ENCODE measurements at regions not wholly inside any gene's neighbourhood (a gene's known extent, or its start where the extent isn't known, plus 50 kb on each side); places are given as distances from the start of the nearest gene placed in this dataset.

- H3K27me3 Mint-ChIP-seq (ENCODE audit: low read depth): no peaks in the 10 kb centered on the region
- intact Hi-C loops (cut with micrococcal nuclease): loop anchor here (1.0 kb wide), 1 partner anchor 33 kb away; no protein-coding TSS in a partner anchor
- H3K27ac Mint-ChIP-seq: peak overlapping the region; percentile 36
- H3K4me3 Mint-ChIP-seq (ENCODE audit: low read depth): no peak overlapping the region
- DNase-seq (ENCODE audit: low spot score): no peak
- H3K36me3 Mint-ChIP-seq (ENCODE audit: low read depth): no peaks in the 10 kb centered on the region
- no peaks in the 10 kb centered on the region for H3K9me3 Mint-ChIP-seq
- H3K4me1 Mint-ChIP-seq (ENCODE audit: low read depth): peaks cover 8% of the 10 kb centered on the region
Observed at GRCh38 chr7:136064627-136065237, 87.6 kb upstream of the MTPN start.

GRCh38 chr7:136064081-136064480, 86.9 kb upstream of the MTPN start:
- intact Hi-C loops (cut with micrococcal nuclease): loop anchor here (1.0 kb wide), 1 partner anchor 33 kb away; no protein-coding TSS in a partner anchor
- H3K9me3 Mint-ChIP-seq: no peaks in the 10 kb centered on the region
- peak overlapping the region; percentile 36 for H3K27ac Mint-ChIP-seq
- H3K36me3 Mint-ChIP-seq (ENCODE audit: low read depth): no peaks in the 10 kb centered on the region
- H3K27me3 Mint-ChIP-seq (ENCODE audit: low read depth): no peaks in the 10 kb centered on the region
- peaks cover 8% of the 10 kb centered on the region for H3K4me1 Mint-ChIP-seq (ENCODE audit: low read depth)
- H3K4me3 Mint-ChIP-seq (ENCODE audit: low read depth): no peak overlapping the region
- no peak for DNase-seq (ENCODE audit: low spot score)

GRCh38 chr7:136063326-136063666, 86.1 kb upstream of the MTPN start:
- H3K4me3 Mint-ChIP-seq (ENCODE audit: low read depth): no peak overlapping the region
- no peaks in the 10 kb centered on the region for H3K27me3 Mint-ChIP-seq (ENCODE audit: low read depth)
- peaks cover 8% of the 10 kb centered on the region for H3K4me1 Mint-ChIP-seq (ENCODE audit: low read depth)
- H3K27ac Mint-ChIP-seq: no peak overlapping the region
- H3K9me3 Mint-ChIP-seq: no peaks in the 10 kb centered on the region
- H3K36me3 Mint-ChIP-seq (ENCODE audit: low read depth): no peaks in the 10 kb centered on the region
- intact Hi-C loops (cut with micrococcal nuclease): no loop called here
- DNase-seq (ENCODE audit: low spot score): no peak

- peaks cover 8% of the 10 kb centered on the region for H3K4me1 Mint-ChIP-seq (ENCODE audit: low read depth)
- intact Hi-C loops (cut with micrococcal nuclease): no loop called here
- H3K27ac Mint-ChIP-seq: no peak overlapping the region
- H3K27me3 Mint-ChIP-seq (ENCODE audit: low read depth): no peaks in the 10 kb centered on the region
- H3K4me3 Mint-ChIP-seq (ENCODE audit: low read depth): no peak overlapping the region
- no peaks in the 10 kb centered on the region for H3K36me3 Mint-ChIP-seq (ENCODE audit: low read depth)
- H3K9me3 Mint-ChIP-seq: no peaks in the 10 kb centered on the region
- no peak for DNase-seq (ENCODE audit: low spot score)
Observed at GRCh38 chr7:136062625-136063325, 85.6 kb upstream of the MTPN start.

- H3K4me3 Mint-ChIP-seq (ENCODE audit: low read depth): no peak overlapping the region
- no peaks in the 10 kb centered on the region for H3K9me3 Mint-ChIP-seq
- H3K27ac Mint-ChIP-seq: no peak overlapping the region
- intact Hi-C loops (cut with micrococcal nuclease): no loop called here
- H3K27me3 Mint-ChIP-seq (ENCODE audit: low read depth): no peaks in the 10 kb centered on the region
- DNase-seq (ENCODE audit: low spot score): no peak
- no peaks in the 10 kb centered on the region for H3K36me3 Mint-ChIP-seq (ENCODE audit: low read depth)
- peaks cover 8% of the 10 kb centered on the region for H3K4me1 Mint-ChIP-seq (ENCODE audit: low read depth)
Observed at GRCh38 chr7:136061433-136061832, 84.3 kb upstream of the MTPN start.

- intact Hi-C loops (cut with micrococcal nuclease): no loop called here
- H3K9me3 Mint-ChIP-seq: no peaks in the 10 kb centered on the region
Observed at GRCh38 chr7:136058546-136058945, 81.4 kb upstream of the MTPN start.

GRCh38 chr7:136057509-136057908, 80.3 kb upstream of the MTPN start:
- Mint-ChIP-seq H3K27me3 (ENCODE audit: low read depth) (no peaks in the 10 kb centered on the region), H3K9me3 (no peaks in the 10 kb centered on the region), H3K4me1 (ENCODE audit: low read depth) (no peaks in the 10 kb centered on the region), H3K4me3 (ENCODE audit: low read depth) (no peak overlapping the region), H3K27ac (no peak overlapping the region), H3K36me3 (ENCODE audit: low read depth) (no peaks in the 10 kb centered on the region)
- intact Hi-C loops (cut with micrococcal nuclease): no loop called here
- DNase-seq (ENCODE audit: low spot score): no peak

More at GRCh38 chr7:136058546-136058945, 81.4 kb upstream of the MTPN start:
- DNase-seq (ENCODE audit: low spot score): no peak
- no peak overlapping the region for H3K4me3 Mint-ChIP-seq (ENCODE audit: low read depth)
- H3K4me1 Mint-ChIP-seq (ENCODE audit: low read depth): no peaks in the 10 kb centered on the region
- no peaks in the 10 kb centered on the region for H3K27me3 Mint-ChIP-seq (ENCODE audit: low read depth)
- H3K27ac Mint-ChIP-seq: no peak overlapping the region
- no peaks in the 10 kb centered on the region for H3K36me3 Mint-ChIP-seq (ENCODE audit: low read depth)

GRCh38 chr7:136056651-136057231, 79.6 kb upstream of the MTPN start:
- no peaks in the 10 kb centered on the region for H3K9me3 Mint-ChIP-seq
- H3K27ac Mint-ChIP-seq: no peak overlapping the region
- intact Hi-C loops (cut with micrococcal nuclease): no loop called here
- H3K27me3 Mint-ChIP-seq (ENCODE audit: low read depth): no peaks in the 10 kb centered on the region
- no peak overlapping the region for H3K4me3 Mint-ChIP-seq (ENCODE audit: low read depth)
- no peaks in the 10 kb centered on the region for H3K36me3 Mint-ChIP-seq (ENCODE audit: low read depth)
- no peaks in the 10 kb centered on the region for H3K4me1 Mint-ChIP-seq (ENCODE audit: low read depth)
- DNase-seq (ENCODE audit: low spot score): no peak

- Mint-ChIP-seq H3K4me3 (ENCODE audit: low read depth) (no peak overlapping the region), H3K27me3 (ENCODE audit: low read depth) (no peaks in the 10 kb centered on the region), H3K27ac (no peak overlapping the region), H3K4me1 (ENCODE audit: low read depth) (no peaks in the 10 kb centered on the region), H3K9me3 (no peaks in the 10 kb centered on the region), H3K36me3 (ENCODE audit: low read depth) (no peaks in the 10 kb centered on the region)
- DNase-seq (ENCODE audit: low spot score): no peak
- intact Hi-C loops (cut with micrococcal nuclease): no loop called here
Observed at GRCh38 chr7:136055266-136055665, 78.1 kb upstream of the MTPN start.

- H3K4me1 Mint-ChIP-seq (ENCODE audit: low read depth): no peaks in the 10 kb centered on the region
- DNase-seq (ENCODE audit: low spot score): no peak
- H3K27me3 Mint-ChIP-seq (ENCODE audit: low read depth): no peaks in the 10 kb centered on the region
- H3K36me3 Mint-ChIP-seq (ENCODE audit: low read depth): no peaks in the 10 kb centered on the region
- no peak overlapping the region for H3K27ac Mint-ChIP-seq
- no peaks in the 10 kb centered on the region for H3K9me3 Mint-ChIP-seq
- intact Hi-C loops (cut with micrococcal nuclease): no loop called here
- no peak overlapping the region for H3K4me3 Mint-ChIP-seq (ENCODE audit: low read depth)
Observed at GRCh38 chr7:136053689-136054485, 76.7 kb upstream of the MTPN start.

- Mint-ChIP-seq H3K4me1 (ENCODE audit: low read depth) (no peaks in the 10 kb centered on the region), H3K27ac (no peak overlapping the region), H3K27me3 (ENCODE audit: low read depth) (no peaks in the 10 kb centered on the region), H3K9me3 (no peaks in the 10 kb centered on the region), H3K4me3 (ENCODE audit: low read depth) (no peak overlapping the region), H3K36me3 (ENCODE audit: low read depth) (no peaks in the 10 kb centered on the region)
- intact Hi-C loops (cut with micrococcal nuclease): no loop called here
- DNase-seq (ENCODE audit: low spot score): no peak
Observed at GRCh38 chr7:136051203-136051928, 74.2 kb upstream of the MTPN start.

GRCh38 chr7:136050462-136050847, 73.3 kb upstream of the MTPN start:
- H3K27me3 Mint-ChIP-seq (ENCODE audit: low read depth): no peaks in the 10 kb centered on the region
- intact Hi-C loops (cut with micrococcal nuclease): no loop called here
- no peak overlapping the region for H3K27ac Mint-ChIP-seq
- no peaks in the 10 kb centered on the region for H3K4me1 Mint-ChIP-seq (ENCODE audit: low read depth)
- no peak overlapping the region for H3K4me3 Mint-ChIP-seq (ENCODE audit: low read depth)
- no peak for DNase-seq (ENCODE audit: low spot score)
- no peaks in the 10 kb centered on the region for H3K36me3 Mint-ChIP-seq (ENCODE audit: low read depth)
- no peaks in the 10 kb centered on the region for H3K9me3 Mint-ChIP-seq

Data from activated T-helper 2 cell treated with anti-CD3 and anti-CD28 coated beads, Interferon-gamma antibody, Interleukin-2, Interleukin-4, amounts not matched to agents 10 μg/mL and 5 μg/mL and 100 μg/mL, durations not matched to agents 14 hours and 24 hours and 36 hours (primary cell).